Right lobe of liver (tissue), 4 donors: ENCODE measurements at regions not wholly inside any gene's neighbourhood (a gene's known extent, or its start where the extent isn't known, plus 50 kb on each side); places are given as distances from the start of the nearest gene placed in this dataset.

Experiments used
- CTCF ChIP-seq, 4 donors: fragments of 200-600 bp in 3 of 4; fragments of 450-650 bp in 1 of 4; IDR thresholded peaks; one replicate each; pipeline versions ENCODE4 v1.5.1 to v1.8.0; 2016 to 2022; ENCODE audit warnings: antibody characterized with exemption in 4 of 4, mild to moderate bottlenecking in 2 of 4
- POLR2A ChIP-seq: fragments of 450-650 bp; IDR thresholded peaks from one replicate; pipeline ENCODE4 v1.6.1; 2017; ENCODE audit warnings: antibody characterized with exemption, mild to moderate bottlenecking
- donor health status: DM: no; HTN: no; CAD: no.
- donor health status: DM: no; HTN: no; CAD: no.
- donor health status: DM: no; HTN: yes; CAD: no.

GRCh38 chr9:80701061-80701460 is 988.3 kb downstream of the TLE1 start:
- TF ChIP-seq CTCF (IDR thresholded peaks at IDR 0.05) = no peak
- TF ChIP-seq POLR2A = no peak
